IMR-90 (cell line): ENCODE measurements at regions not wholly inside any gene's neighbourhood (a gene's known extent, or its start where the extent isn't known, plus 50 kb on each side); places are given as distances from the start of the nearest gene placed in this dataset.

Source experiments
- ATAC-seq: fragments of 200-7000 bp; cut with Tn5 transposase; 2 replicates; pipeline ENCODE4 v1.9.1; 2020; ENCODE audit warnings: low read depth, mild to moderate bottlenecking, moderate library complexity
- BruUV-seq: library from RNA; stranded (reverse); fragments of 400-500 nt; replicated peaks from 2 replicates; lab custom pipeline; 2021; lab: Mats Ljungman, UMichigan
- CTCF ChIA-PET: fragments of 300-600 bp; formaldehyde crosslinking; extraction: SDS; loops from one replicate; lab custom pipeline; 2021; ENCODE audit warnings: antibody characterized with exemption; lab: Yijun Ruan, JAX
- POLR2A ChIA-PET: fragments of 300-600 bp; sonication (Branson Sonifier 250); formaldehyde crosslinking; loops from one replicate; lab custom pipeline; 2022; ENCODE audit warnings: antibody characterized with exemption; ENCODE audit not compliant: unreplicated experiment; lab: Charles Lee
- DNase-seq: peaks from one replicate; pipeline ENCODE4 v3.0.0; 2013
- H2AFZ ChIP-seq: replicated peaks from 2 replicates; pipeline ENCODE3; 2013; ENCODE audit warnings: low read length, mild to moderate bottlenecking; ENCODE audit not compliant: poor library complexity
- H2AK5ac ChIP-seq: 2 replicates; pipeline ENCODE4 v1.6.1; 2013; ENCODE audit warnings: low read depth, low read length, inconsistent platforms
- H2AK9ac ChIP-seq: replicated peaks from 2 replicates; pipeline ENCODE3; 2013; ENCODE audit warnings: mild to moderate bottlenecking, low read depth, low read length, moderate library complexity; ENCODE audit not compliant: poor library complexity
- H2BK120ac ChIP-seq: 2 replicates; pipeline ENCODE4 v1.6.1; 2013; ENCODE audit warnings: low read depth, low read length, inconsistent platforms
- H2BK15ac ChIP-seq: 3 replicates; pipeline ENCODE4 v1.6.1; 2013; ENCODE audit warnings: low read depth, low read length, inconsistent platforms
- H2BK20ac ChIP-seq: 2 replicates; pipeline ENCODE4 v1.6.1; 2013; ENCODE audit warnings: low read depth, mild to moderate bottlenecking, inconsistent platforms, low read length, moderate library complexity
- H2BK5ac ChIP-seq: 2 replicates; pipeline ENCODE4 v1.6.1; 2013; ENCODE audit warnings: mild to moderate bottlenecking, low read depth, low read length, inconsistent platforms; ENCODE audit not compliant: poor library complexity, severe bottlenecking
- H3K14ac ChIP-seq: replicated peaks from 2 replicates; pipeline ENCODE4 v1.6.1; 2013; ENCODE audit warnings: low read depth, low read length, inconsistent platforms
- H3K18ac ChIP-seq: 2 replicates; pipeline ENCODE4 v1.6.1; 2013; ENCODE audit warnings: low read depth, low read length, control low read depth
- H3K23ac ChIP-seq: 2 replicates; pipeline ENCODE4 v1.6.1; 2013; ENCODE audit warnings: low read depth, low read length, inconsistent platforms
- H3K27ac ChIP-seq: 2 replicates; pipeline ENCODE4 v1.5.1; 2013; ENCODE audit warnings: mild to moderate bottlenecking, control low read depth, low read length; ENCODE audit not compliant: insufficient read depth
- H3K27me3 ChIP-seq: 2 replicates; pipeline ENCODE4 v1.6.1; 2013; ENCODE audit warnings: low read length; ENCODE audit not compliant: control insufficient read depth, insufficient read depth
- H3K36me3 ChIP-seq: 2 replicates; pipeline ENCODE4 v1.6.1; 2013; ENCODE audit warnings: low read length, mixed read lengths; ENCODE audit not compliant: control insufficient read depth, insufficient read depth
- H3K4ac ChIP-seq: 2 replicates; pipeline ENCODE4 v1.6.1; 2013; ENCODE audit warnings: low read depth, low read length, inconsistent platforms
- H3K4me1 ChIP-seq: 2 replicates; pipeline ENCODE4 v1.6.1; 2013; ENCODE audit warnings: low read length, mixed read lengths; ENCODE audit not compliant: control insufficient read depth, insufficient read depth
- H3K4me2 ChIP-seq: 2 replicates; pipeline ENCODE4 v1.6.1; 2013; ENCODE audit warnings: low read depth, mild to moderate bottlenecking, control low read depth, low read length, moderate library complexity
- H3K4me3 ChIP-seq: 2 replicates; pipeline ENCODE4 v1.5.1; 2013; ENCODE audit warnings: low read depth, mild to moderate bottlenecking, control low read depth, low read length, moderate library complexity; ENCODE audit not compliant: insufficient read depth
- H3K56ac ChIP-seq: 2 replicates; pipeline ENCODE4 v1.6.1; 2013; ENCODE audit warnings: low read length, inconsistent platforms; ENCODE audit not compliant: insufficient read depth; ENCODE audit errors: extremely low read depth
- H3K79me1 ChIP-seq, 2 experiments: 2 replicates each; pipeline ENCODE4 v1.6.1; 2013; ENCODE audit warnings: low read length in 2 of 2, inconsistent platforms in 1 of 2, low read depth in 1 of 2
- H3K9ac ChIP-seq: 2 replicates; pipeline ENCODE4 v1.6.1; 2013; ENCODE audit warnings: low read depth, low read length, control low read depth
- H3K9me1 ChIP-seq: 2 replicates; pipeline ENCODE4 v1.6.1; 2013; ENCODE audit warnings: low read length, inconsistent platforms; ENCODE audit not compliant: insufficient read depth
- H3K9me3 ChIP-seq: 2 replicates; pipeline ENCODE4 v1.6.1; 2013; ENCODE audit warnings: low read length; ENCODE audit not compliant: control insufficient read depth, insufficient read depth
- H4K20me1 ChIP-seq: 2 replicates; pipeline ENCODE4 v1.6.1; 2013; ENCODE audit warnings: low read length, inconsistent platforms; ENCODE audit not compliant: insufficient read depth
- H4K5ac ChIP-seq: 2 replicates; pipeline ENCODE4 v1.6.1; 2013; ENCODE audit warnings: mild to moderate bottlenecking, low read depth, low read length, control low read depth
- H4K8ac ChIP-seq, 2 experiments: 2 replicates each; pipeline ENCODE4 v1.6.1; 2013; ENCODE audit warnings: low read depth in 2 of 2, low read length in 2 of 2, control low read depth in 1 of 2, inconsistent platforms in 1 of 2
- H4K91ac ChIP-seq: 2 replicates; pipeline ENCODE4 v1.6.1; 2013; ENCODE audit warnings: low read depth, low read length, inconsistent platforms; ENCODE audit not compliant: insufficient read depth
- BHLHE40 ChIP-seq: fragments of 150-350 bp; IDR thresholded peaks from 2 replicates; pipeline ENCODE4 v1.6.1; 2016; ENCODE audit warnings: mild to moderate bottlenecking, low read depth, low read length
- CEBPB ChIP-seq: IDR thresholded peaks from 2 replicates; pipeline ENCODE4 v1.6.1; 2012; ENCODE audit warnings: low read depth, low read length, improper control_type of control experiment
- CHD1 ChIP-seq: IDR thresholded peaks from 2 replicates; pipeline ENCODE4 v1.6.1; 2012; ENCODE audit warnings: low read depth, low read length, improper control_type of control experiment
- ELK1 ChIP-seq: fragments of 150-350 bp; IDR thresholded peaks from 2 replicates; pipeline ENCODE4 v1.6.1; 2016; ENCODE audit warnings: low read depth, mild to moderate bottlenecking, low read length, moderate library complexity, borderline replicate concordance
- FOS ChIP-seq: fragments of 150-350 bp; IDR thresholded peaks from 2 replicates; pipeline ENCODE4 v1.6.1; 2016; ENCODE audit warnings: low read depth, low read length
- MAFK ChIP-seq: IDR thresholded peaks from 2 replicates; pipeline ENCODE4 v1.6.1; 2012; ENCODE audit warnings: low read depth, low read length, improper control_type of control experiment
- NFE2L2 ChIP-seq: fragments of 150-350 bp; IDR thresholded peaks from 2 replicates; pipeline ENCODE4 v1.6.1; 2016; ENCODE audit warnings: low read depth, mild to moderate bottlenecking, low read length
- POLR2A ChIP-seq: IDR thresholded peaks from 2 replicates; pipeline ENCODE4 v1.6.1; 2012; ENCODE audit warnings: mild to moderate bottlenecking, low read depth, low read length
- RCOR1 ChIP-seq: IDR thresholded peaks from 2 replicates; pipeline ENCODE4 v1.6.1; 2012; ENCODE audit warnings: mild to moderate bottlenecking, low read length, improper control_type of control experiment; ENCODE audit not compliant: insufficient replicate concordance
- RFX5 ChIP-seq: IDR thresholded peaks from 2 replicates; pipeline ENCODE4 v1.8.0; 2012; ENCODE audit warnings: low read depth, mild to moderate bottlenecking, low read length, moderate library complexity
- SMC3 ChIP-seq: fragments of 150-350 bp; IDR thresholded peaks from 2 replicates; pipeline ENCODE4 v1.6.1; 2016; ENCODE audit warnings: low read depth, mild to moderate bottlenecking, antibody characterized with exemption, low read length, moderate library complexity
- WGBS, 2 experiments: methylation state at CpG; one replicate each; pipeline versions ENCODE4 v1.1.5 to v1.1.7; 2013; ENCODE audit warnings: missing lambda C conversion rate in 2 of 2; ENCODE audit not compliant: insufficient read length in 1 of 2; ENCODE audit errors: extremely low coverage in 2 of 2; 5-methylcytosine and 5-hydroxymethylcytosine counted together
- dilution Hi-C: fragments of 300-500 bp; cut with HindIII; formaldehyde crosslinking; loops from one replicate; pipeline ENCODE4 v1.14.3; 2018; ENCODE audit warnings: low sequenced_read_pairs; ENCODE audit not compliant: unreplicated experiment
- in situ Hi-C: fragments of 300-500 bp; cut with MboI; formaldehyde crosslinking; loops from 3 replicates; pipeline ENCODE4 v1.14.3; 2019; ENCODE audit warnings: low sequenced_read_pairs, inconsistent platforms, mixed read lengths
- intact Hi-C: fragments of 100-400 bp; cut with micrococcal nuclease; formaldehyde crosslinking; loops from 2 replicates; pipeline ENCODE4 v1.10.0; 2022
- TF ChIP-seq, protein P1 (sequence below): fragments of 150-350 bp; IDR thresholded peaks from 2 replicates; pipeline ENCODE4 v1.6.1; 2017; ENCODE audit warnings: mild to moderate bottlenecking, antibody characterized with exemption, low read length, low read depth
- TF ChIP-seq, protein P2 (sequence below): conservative IDR thresholded peaks from 2 replicates; pipeline ENCODE4 v1.5.1; 2012; ENCODE audit warnings: mild to moderate bottlenecking, low read depth, low read length, improper control_type of control experiment

- ATAC-seq (no peak), DNase-seq (no peak)
- no peak overlapping the region for H3K9ac ChIP-seq
- no TSS peak for BruUV-seq
- dilution Hi-C loops, result no loop called here
- H3K27me3 ChIP-seq, result no peaks in the 10 kb centered on the region
- no peak overlapping the region for H4K8ac ChIP-seq
- H2AFZ ChIP-seq, result no peak overlapping the region
- no peak overlapping the region for H2BK120ac ChIP-seq
- no peak overlapping the region for H4K5ac ChIP-seq
- no peak overlapping the region for H3K18ac ChIP-seq
- no peak overlapping the region for H3K23ac ChIP-seq
- WGBS, 2 experiments, result 80% methylated on average over 1 of the region's 7 CpGs; no CpG with 5 or more reads in 1 of the 2 experiments
- H2AK5ac ChIP-seq, result no peak overlapping the region
- no peak overlapping the region for H3K4ac ChIP-seq
- in situ Hi-C loops, result no loop called here
- H3K27ac ChIP-seq, result no peak overlapping the region
- no peak overlapping the region for H3K4me3 ChIP-seq
- TF ChIP-seq, protein P1, sequence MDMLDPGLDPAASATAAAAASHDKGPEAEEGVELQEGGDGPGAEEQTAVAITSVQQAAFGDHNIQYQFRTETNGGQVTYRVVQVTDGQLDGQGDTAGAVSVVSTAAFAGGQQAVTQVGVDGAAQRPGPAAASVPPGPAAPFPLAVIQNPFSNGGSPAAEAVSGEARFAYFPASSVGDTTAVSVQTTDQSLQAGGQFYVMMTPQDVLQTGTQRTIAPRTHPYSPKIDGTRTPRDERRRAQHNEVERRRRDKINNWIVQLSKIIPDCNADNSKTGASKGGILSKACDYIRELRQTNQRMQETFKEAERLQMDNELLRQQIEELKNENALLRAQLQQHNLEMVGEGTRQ, result no peak
- TF ChIP-seq RCOR1 (no peak), SMC3 (no peak), CHD1 (no peak), POLR2A (no peak), BHLHE40 (no peak), ELK1 (no peak), NFE2L2 (no peak), RFX5 (no peak), FOS (no peak), CEBPB (no peak), MAFK (no peak)
- TF ChIP-seq, protein P2, sequence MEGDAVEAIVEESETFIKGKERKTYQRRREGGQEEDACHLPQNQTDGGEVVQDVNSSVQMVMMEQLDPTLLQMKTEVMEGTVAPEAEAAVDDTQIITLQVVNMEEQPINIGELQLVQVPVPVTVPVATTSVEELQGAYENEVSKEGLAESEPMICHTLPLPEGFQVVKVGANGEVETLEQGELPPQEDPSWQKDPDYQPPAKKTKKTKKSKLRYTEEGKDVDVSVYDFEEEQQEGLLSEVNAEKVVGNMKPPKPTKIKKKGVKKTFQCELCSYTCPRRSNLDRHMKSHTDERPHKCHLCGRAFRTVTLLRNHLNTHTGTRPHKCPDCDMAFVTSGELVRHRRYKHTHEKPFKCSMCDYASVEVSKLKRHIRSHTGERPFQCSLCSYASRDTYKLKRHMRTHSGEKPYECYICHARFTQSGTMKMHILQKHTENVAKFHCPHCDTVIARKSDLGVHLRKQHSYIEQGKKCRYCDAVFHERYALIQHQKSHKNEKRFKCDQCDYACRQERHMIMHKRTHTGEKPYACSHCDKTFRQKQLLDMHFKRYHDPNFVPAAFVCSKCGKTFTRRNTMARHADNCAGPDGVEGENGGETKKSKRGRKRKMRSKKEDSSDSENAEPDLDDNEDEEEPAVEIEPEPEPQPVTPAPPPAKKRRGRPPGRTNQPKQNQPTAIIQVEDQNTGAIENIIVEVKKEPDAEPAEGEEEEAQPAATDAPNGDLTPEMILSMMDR, result no peak
- ChIA-PET POLR2A (no interaction called here), CTCF (interaction anchor here (0.6 kb wide), 1 partner anchor 25 kb away, joined by 3 read pairs; no protein-coding TSS in a partner anchor)
- no peaks in the 10 kb centered on the region for H3K36me3 ChIP-seq
- H3K56ac ChIP-seq, result no peak overlapping the region
- intact Hi-C loops, result no loop called here
- no peaks in the 10 kb centered on the region for H3K79me1 ChIP-seq
- no peak overlapping the region for H2AK9ac ChIP-seq
- H3K9me3 ChIP-seq, result no peaks in the 10 kb centered on the region
- H3K14ac ChIP-seq, result no peak overlapping the region
- H2BK20ac ChIP-seq, result no peak overlapping the region
- no peaks in the 10 kb centered on the region for H4K20me1 ChIP-seq
- H2BK15ac ChIP-seq, result no peak overlapping the region
- no peak overlapping the region for H4K91ac ChIP-seq
- H3K4me2 ChIP-seq, result no peak overlapping the region
- H3K4me1 ChIP-seq, result no peaks in the 10 kb centered on the region
- no peaks in the 10 kb centered on the region for H3K9me1 ChIP-seq
- no peak overlapping the region for H2BK5ac ChIP-seq
Measured at GRCh38 chr17:68658999-68659780, 58.0 kb upstream of the FAM20A start.
